SKM-1 treated with dmso at 0.1 percent for 144 hours (cell line): ENCODE measurements at regions not wholly inside any gene's neighbourhood (a gene's known extent, or its start where the extent isn't known, plus 50 kb on each side); places are given as distances from the start of the nearest gene placed in this dataset.

ENCODE experiments used
- DNase-seq: peaks from one replicate; lab custom pipeline; 2025; ENCODE audit not compliant: unreplicated experiment; lab: John Stamatoyannopoulos, UW

- DNase-seq: no peak
Measured at GRCh38 chr13:73970421-73971055, 163.7 kb downstream of the KLF12 start.

- DNase-seq: no peak
Measured at GRCh38 chr13:73967397-73968165, 166.6 kb downstream of the KLF12 start.

GRCh38 chr13:73966331-73966730 lies 167.9 kb downstream of the KLF12 start:
- DNase-seq: no peak

GRCh38 chr13:73962284-73962683 lies 171.9 kb downstream of the KLF12 start:
- DNase-seq: no peak

- no peak for DNase-seq
Measured at GRCh38 chr13:73961181-73961580, 173.0 kb downstream of the KLF12 start.

- no peak for DNase-seq
Measured at GRCh38 chr13:73960474-73960873, 173.7 kb downstream of the KLF12 start.

GRCh38 chr13:73958657-73959397 lies 175.4 kb downstream of the KLF12 start:
- no peak for DNase-seq

GRCh38 chr13:73957889-73958288 lies 176.3 kb downstream of the KLF12 start:
- no peak for DNase-seq

GRCh38 chr13:73956795-73957408 lies 177.3 kb downstream of the KLF12 start:
- DNase-seq: no peak

- DNase-seq: no peak
Measured at GRCh38 chr13:73955977-73956500, 178.2 kb downstream of the KLF12 start.

GRCh38 chr13:73954808-73955207 lies 179.4 kb downstream of the KLF12 start:
- no peak for DNase-seq

GRCh38 chr13:73952648-73953047 lies 181.6 kb downstream of the KLF12 start:
- no peak for DNase-seq

- DNase-seq: no peak
Measured at GRCh38 chr13:73948848-73949529, 185.2 kb downstream of the KLF12 start.

- no peak for DNase-seq
Measured at GRCh38 chr13:73945871-73946270, 188.3 kb downstream of the KLF12 start.

GRCh38 chr13:73945382-73945781 lies 188.8 kb downstream of the KLF12 start:
- no peak for DNase-seq

GRCh38 chr13:73943965-73944233 lies 190.3 kb downstream of the KLF12 start:
- no peak for DNase-seq

GRCh38 chr13:73943137-73943964 lies 190.9 kb downstream of the KLF12 start:
- DNase-seq: no peak

GRCh38 chr13:73941752-73942151 lies 192.5 kb downstream of the KLF12 start:
- no peak for DNase-seq

GRCh38 chr13:73940098-73940497 lies 194.1 kb downstream of the KLF12 start:
- no peak for DNase-seq

GRCh38 chr13:73939603-73940002 lies 194.6 kb downstream of the KLF12 start:
- no peak for DNase-seq
